ENCODE measurements at regions not wholly inside any gene's neighbourhood (a gene's known extent, or its start where the extent isn't known, plus 50 kb on each side); places are given as distances from the start of the nearest gene placed in this dataset.

DNA sequence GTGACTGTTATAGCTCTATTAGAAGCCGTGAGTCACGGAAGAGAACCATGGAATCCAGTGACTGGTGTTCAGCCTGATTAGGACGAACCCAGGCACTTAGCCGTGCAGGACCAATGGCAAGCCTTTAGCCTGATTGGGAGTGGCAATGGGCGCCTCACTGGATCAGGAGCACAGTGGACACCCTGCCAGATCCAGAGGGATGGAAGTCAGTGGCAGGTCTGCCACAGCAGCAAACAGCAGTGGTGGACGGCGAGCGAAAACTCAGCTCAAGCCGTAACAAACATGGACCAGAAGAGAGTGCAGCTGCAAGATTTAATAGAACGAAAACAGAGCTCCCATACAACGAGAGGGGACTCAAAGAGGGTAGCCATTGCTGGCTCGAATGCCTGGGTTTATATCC lies 1326.5 kb downstream of the ADGRL3 start:
- Mint-ChIP-seq H3K4me1 (ENCODE audit: unreplicated experiment) (no peaks in the 10 kb centered on the region), H3K27ac (no peak overlapping the region), H3K27me3 (peaks cover 3% of the 10 kb centered on the region), H3K36me3 (no peaks in the 10 kb centered on the region), H3K9me3 (peaks cover 6% of the 10 kb centered on the region), H3K4me3 (no peak overlapping the region)
- no peak for DNase-seq (ENCODE audit: extremely low spot score, unreplicated experiment)
- TF ChIP-seq, protein P1, sequence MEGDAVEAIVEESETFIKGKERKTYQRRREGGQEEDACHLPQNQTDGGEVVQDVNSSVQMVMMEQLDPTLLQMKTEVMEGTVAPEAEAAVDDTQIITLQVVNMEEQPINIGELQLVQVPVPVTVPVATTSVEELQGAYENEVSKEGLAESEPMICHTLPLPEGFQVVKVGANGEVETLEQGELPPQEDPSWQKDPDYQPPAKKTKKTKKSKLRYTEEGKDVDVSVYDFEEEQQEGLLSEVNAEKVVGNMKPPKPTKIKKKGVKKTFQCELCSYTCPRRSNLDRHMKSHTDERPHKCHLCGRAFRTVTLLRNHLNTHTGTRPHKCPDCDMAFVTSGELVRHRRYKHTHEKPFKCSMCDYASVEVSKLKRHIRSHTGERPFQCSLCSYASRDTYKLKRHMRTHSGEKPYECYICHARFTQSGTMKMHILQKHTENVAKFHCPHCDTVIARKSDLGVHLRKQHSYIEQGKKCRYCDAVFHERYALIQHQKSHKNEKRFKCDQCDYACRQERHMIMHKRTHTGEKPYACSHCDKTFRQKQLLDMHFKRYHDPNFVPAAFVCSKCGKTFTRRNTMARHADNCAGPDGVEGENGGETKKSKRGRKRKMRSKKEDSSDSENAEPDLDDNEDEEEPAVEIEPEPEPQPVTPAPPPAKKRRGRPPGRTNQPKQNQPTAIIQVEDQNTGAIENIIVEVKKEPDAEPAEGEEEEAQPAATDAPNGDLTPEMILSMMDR (conservative IDR thresholded peaks at IDR 0.05), result no peak

DNA sequence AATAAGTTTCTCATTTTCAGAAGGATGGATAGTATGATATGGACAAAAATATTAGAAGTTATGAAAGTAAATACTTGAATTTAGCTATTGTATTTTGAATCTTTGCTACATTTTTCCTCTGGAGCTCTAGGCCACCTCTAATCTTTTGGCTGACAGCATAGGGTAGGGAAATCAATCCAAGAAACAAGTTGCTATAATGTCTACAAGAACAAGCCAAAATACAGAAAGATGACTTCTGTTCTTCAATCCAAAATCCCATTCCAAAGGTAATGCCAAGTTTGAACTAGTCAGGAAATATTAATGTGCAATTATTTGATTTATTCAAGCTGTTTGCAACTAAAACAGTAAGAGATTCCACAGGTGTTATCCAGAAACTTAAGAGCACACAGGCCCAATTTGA lies 1323.1 kb downstream of the ADGRL3 start:
- DNase-seq (ENCODE audit: extremely low spot score, unreplicated experiment), result no peak
- Mint-ChIP-seq H3K27me3 (peaks cover 3% of the 10 kb centered on the region), H3K27ac (no peak overlapping the region), H3K9me3 (peaks cover 6% of the 10 kb centered on the region), H3K36me3 (no peaks in the 10 kb centered on the region), H3K4me3 (no peak overlapping the region), H3K4me1 (ENCODE audit: unreplicated experiment) (no peaks in the 10 kb centered on the region)
- TF ChIP-seq, protein P1 (conservative IDR thresholded peaks at IDR 0.05), result no peak

DNA sequence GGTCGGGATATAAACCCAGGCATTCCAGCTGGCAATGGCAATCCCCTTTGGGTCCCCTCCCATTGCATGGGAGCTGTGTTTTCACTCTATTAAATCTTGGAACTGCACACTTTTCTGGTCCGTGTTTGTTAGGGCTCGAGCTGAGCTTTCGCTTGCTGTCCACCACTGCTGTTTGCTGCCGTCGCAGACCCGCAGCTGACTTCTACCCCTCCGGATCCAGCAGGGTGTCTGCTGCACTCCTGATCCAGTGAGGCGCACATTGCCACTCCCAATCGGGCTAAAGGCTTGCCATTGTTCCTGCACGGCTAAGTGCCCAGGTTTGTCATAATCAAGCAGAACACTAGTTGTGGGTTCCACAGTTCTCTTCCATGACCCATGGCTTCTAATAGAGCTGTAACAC lies 1322.1 kb downstream of the ADGRL3 start:
- Mint-ChIP-seq H3K27me3 (peaks cover 3% of the 10 kb centered on the region), H3K4me3 (no peak overlapping the region), H3K27ac (no peak overlapping the region), H3K4me1 (ENCODE audit: unreplicated experiment) (no peaks in the 10 kb centered on the region), H3K36me3 (no peaks in the 10 kb centered on the region), H3K9me3 (peaks cover 6% of the 10 kb centered on the region)
- no peak for DNase-seq (ENCODE audit: extremely low spot score, unreplicated experiment)
- TF ChIP-seq, protein P1 (conservative IDR thresholded peaks at IDR 0.05), result no peak

DNA sequence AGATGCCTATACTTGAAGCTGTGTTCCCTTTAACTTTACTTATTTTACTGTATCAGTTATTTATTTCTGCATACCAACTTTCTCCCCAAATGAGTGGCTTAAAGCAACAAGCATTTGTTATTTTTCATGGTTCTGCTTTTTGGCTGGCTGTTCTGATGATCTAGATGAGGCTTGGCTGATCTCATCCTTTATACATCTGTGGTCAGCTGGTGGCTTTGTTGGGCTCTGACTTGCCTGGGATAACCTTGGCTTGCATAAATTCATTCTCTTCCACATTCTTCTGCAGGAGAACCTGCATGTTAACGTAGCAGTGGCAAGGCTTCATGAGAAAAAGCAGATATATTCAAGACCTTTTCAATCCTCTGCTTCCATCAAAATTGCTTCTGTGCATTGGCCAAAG lies 1317.6 kb downstream of the ADGRL3 start:
- no peaks in the 10 kb centered on the region for H3K27me3 Mint-ChIP-seq
- H3K36me3 Mint-ChIP-seq, result no peaks in the 10 kb centered on the region
- DNase-seq (ENCODE audit: extremely low spot score, unreplicated experiment), result no peak
- TF ChIP-seq, protein P1 (conservative IDR thresholded peaks at IDR 0.05), result no peak
- H3K27ac Mint-ChIP-seq, result no peak overlapping the region
- no peaks in the 10 kb centered on the region for H3K9me3 Mint-ChIP-seq
- H3K4me1 Mint-ChIP-seq (ENCODE audit: unreplicated experiment), result no peaks in the 10 kb centered on the region
- no peak overlapping the region for H3K4me3 Mint-ChIP-seq

DNA sequence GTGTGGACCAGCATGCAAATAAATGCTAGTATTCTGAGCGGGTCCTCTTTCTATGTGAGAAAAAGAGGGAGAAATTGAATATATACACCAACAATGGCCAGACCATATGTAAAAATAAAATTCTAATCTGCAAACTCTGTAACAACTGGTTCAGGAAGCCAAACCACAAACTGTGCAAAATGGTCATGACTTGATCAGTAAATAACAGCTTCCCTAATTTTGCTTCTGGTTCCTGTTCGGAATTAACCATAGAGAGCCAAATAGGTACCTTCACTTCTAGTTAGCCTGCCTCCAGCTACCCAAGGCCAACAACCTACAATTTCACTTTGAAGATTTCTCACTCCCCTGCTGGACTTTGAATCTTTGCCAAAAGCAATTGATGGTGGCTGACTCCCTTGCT lies 1313.2 kb downstream of the ADGRL3 start:
- Mint-ChIP-seq H3K4me3 (no peak overlapping the region), H3K4me1 (ENCODE audit: unreplicated experiment) (no peaks in the 10 kb centered on the region), H3K9me3 (no peaks in the 10 kb centered on the region), H3K36me3 (no peaks in the 10 kb centered on the region), H3K27ac (no peak overlapping the region), H3K27me3 (no peaks in the 10 kb centered on the region)
- TF ChIP-seq, protein P1 (conservative IDR thresholded peaks at IDR 0.05), result no peak
- no peak for DNase-seq (ENCODE audit: extremely low spot score, unreplicated experiment)

DNA sequence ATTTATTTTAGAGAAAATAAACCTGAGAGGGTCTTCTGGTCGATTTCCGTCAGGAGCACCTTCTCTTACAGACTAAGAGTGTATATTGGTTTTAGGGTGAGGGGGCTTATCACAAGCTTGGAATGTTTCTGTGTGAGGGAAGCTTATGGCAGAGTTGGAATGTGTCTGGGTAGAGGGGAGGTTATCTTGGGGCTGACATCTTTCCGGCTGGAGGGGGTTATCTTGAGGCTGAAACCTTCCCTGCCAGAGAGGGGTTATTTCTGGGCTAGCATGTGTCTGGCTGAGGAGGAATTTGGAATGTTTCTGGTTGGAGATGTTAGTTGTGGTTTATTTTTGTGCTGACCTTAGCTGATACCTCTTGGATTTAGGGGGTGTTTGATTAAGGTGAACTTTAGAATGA lies 1312.1 kb downstream of the ADGRL3 start:
- H3K4me3 Mint-ChIP-seq, result no peak overlapping the region
- H3K36me3 Mint-ChIP-seq, result no peaks in the 10 kb centered on the region
- H3K4me1 Mint-ChIP-seq (ENCODE audit: unreplicated experiment), result no peaks in the 10 kb centered on the region
- no peak for DNase-seq (ENCODE audit: extremely low spot score, unreplicated experiment)
- H3K9me3 Mint-ChIP-seq, result no peaks in the 10 kb centered on the region
- no peaks in the 10 kb centered on the region for H3K27me3 Mint-ChIP-seq
- TF ChIP-seq, protein P1 (conservative IDR thresholded peaks at IDR 0.05), result no peak
- no peak overlapping the region for H3K27ac Mint-ChIP-seq
